HUDEP-2 (cell line): ENCODE measurements at regions not wholly inside any gene's neighbourhood (a gene's known extent, or its start where the extent isn't known, plus 50 kb on each side); places are given as distances from the start of the nearest gene placed in this dataset.

ENCODE experiments used
- DNase-seq, 76 experiments: peaks; one replicate each; lab custom pipeline; 2025; ENCODE audit not compliant: unreplicated experiment in 76 of 76; lab: John Stamatoyannopoulos, UW

- DNase-seq: no peak
Observed at GRCh38 chr1:14511166-14511680, 87.3 kb upstream of the KAZN start.

GRCh38 chr1:14511796-14512585, 86.5 kb upstream of the KAZN start:
- DNase-seq: no peak

- no peak for DNase-seq
Observed at GRCh38 chr1:14513111-14513510, 85.4 kb upstream of the KAZN start.

GRCh38 chr1:14514739-14515138, 83.7 kb upstream of the KAZN start:
- DNase-seq: no peak

GRCh38 chr1:14516974-14517840, 81.3 kb upstream of the KAZN start:
- no peak for DNase-seq

- DNase-seq: no peak
Observed at GRCh38 chr1:14517841-14518180, 80.7 kb upstream of the KAZN start.

- DNase-seq: no peak
Observed at GRCh38 chr1:14519976-14520375, 78.5 kb upstream of the KAZN start.

- DNase-seq: no peak
Observed at GRCh38 chr1:14520514-14521163, 77.8 kb upstream of the KAZN start.

GRCh38 chr1:14521622-14522021, 76.9 kb upstream of the KAZN start:
- DNase-seq: no peak

- no peak for DNase-seq
Observed at GRCh38 chr1:14522077-14522925, 76.2 kb upstream of the KAZN start.

GRCh38 chr1:14522926-14523241, 75.6 kb upstream of the KAZN start:
- no peak for DNase-seq

GRCh38 chr1:14524826-14525636, 73.5 kb upstream of the KAZN start:
- no peak for DNase-seq

GRCh38 chr1:14529475-14529874, 69.0 kb upstream of the KAZN start:
- no peak for DNase-seq

GRCh38 chr1:14531519-14531918, 67.0 kb upstream of the KAZN start:
- no peak for DNase-seq

GRCh38 chr1:14535619-14536355, 62.7 kb upstream of the KAZN start:
- no peak for DNase-seq

- no peak for DNase-seq
Observed at GRCh38 chr1:14538335-14538734, 60.1 kb upstream of the KAZN start.

GRCh38 chr1:14539309-14539708, 59.2 kb upstream of the KAZN start:
- DNase-seq: no peak

- DNase-seq: no peak
Observed at GRCh38 chr1:14539953-14540563, 58.4 kb upstream of the KAZN start.

- DNase-seq: no peak
Observed at GRCh38 chr1:14541348-14541747, 57.1 kb upstream of the KAZN start.
